Spleen (tissue), 11 donors: ENCODE measurements at regions not wholly inside any gene's neighbourhood (a gene's known extent, or its start where the extent isn't known, plus 50 kb on each side); places are given as distances from the start of the nearest gene placed in this dataset.

Experiments used
- DNase-seq: peaks from one replicate; pipeline ENCODE4 v3.0.0-alpha.2; 2020
- H3K27ac ChIP-seq, 8 donors: fragments of 200-600 bp; sonication (generic) in 7 of 8; 1 replicate in 4 of 8; 2 replicates in 4 of 8; pipeline versions ENCODE4 v1.5.0 to v1.8.0; 2016 to 2021; ENCODE audit warnings: inconsistent platforms in 4 of 8, mild to moderate bottlenecking in 4 of 8, moderate library complexity in 1 of 8
- H3K27me3 ChIP-seq, 7 donors: fragments of 200-600 bp; sonication (generic) in 6 of 7; replicated peaks in 1 of 7; 1 replicate in 4 of 7; 2 replicates in 3 of 7; pipeline versions ENCODE4 v1.5.0 to v1.8.0; 2016 to 2021; ENCODE audit warnings: inconsistent platforms in 3 of 7, mild to moderate bottlenecking in 1 of 7
- H3K36me3 ChIP-seq, 6 donors: fragments of 200-600 bp; sonication (generic) in 5 of 6; 1 replicate in 4 of 6; 2 replicates in 2 of 6; pipeline versions ENCODE4 v1.5.0 to v1.8.0; 2016 to 2021; ENCODE audit warnings: inconsistent platforms in 2 of 6
- H3K4me1 ChIP-seq, 6 donors: fragments of 200-600 bp; sonication (generic) in 5 of 6; 1 replicate in 3 of 6; 2 replicates in 3 of 6; pipeline versions ENCODE4 v1.5.0 to v1.8.0; 2016 to 2021; ENCODE audit warnings: inconsistent platforms in 3 of 6
- H3K4me3 ChIP-seq, 8 donors: fragments of 200-600 bp; sonication (generic) in 7 of 8; 1 replicate in 4 of 8; 2 replicates in 4 of 8; pipeline versions ENCODE4 v1.5.0 to v1.8.0; 2016 to 2021; ENCODE audit warnings: inconsistent platforms in 4 of 8, mild to moderate bottlenecking in 4 of 8, moderate library complexity in 2 of 8
- H3K9me3 ChIP-seq, 8 donors: fragments of 200-600 bp; sonication (generic) in 7 of 8; 1 replicate in 4 of 8; 2 replicates in 4 of 8; pipeline versions ENCODE4 v1.5.0 to v1.8.0; 2016 to 2021; ENCODE audit warnings: inconsistent platforms in 4 of 8
- POLR2A ChIP-seq, 3 donors: fragments of 450-650 bp; IDR thresholded peaks; one replicate each; pipeline ENCODE4 v1.5.1; 2017; ENCODE audit warnings: antibody characterized with exemption in 3 of 3, mild to moderate bottlenecking in 1 of 3
- POLR2AphosphoS5 ChIP-seq, 3 donors: sonication (generic); formaldehyde crosslinking; IDR thresholded peaks; one replicate each; pipeline ENCODE4 v1.5.1; 2017; ENCODE audit warnings: antibody characterized with exemption in 3 of 3
- WGBS, 5 donors: extraction: QIAGEN DNeasy Blood & Tissue Kit in 3 of 5; methylation state at CpG; one replicate each; pipeline versions ENCODE4 v1.1.5 to v1.1.7; 2013 to 2018; 5-methylcytosine and 5-hydroxymethylcytosine counted together
- intact Hi-C: fragments of 100-400 bp; cut with DNase I; formaldehyde crosslinking; loops from one replicate; pipeline ENCODE4 v1.15.0; 2023; ENCODE audit warnings: low total_unique reads
- TF ChIP-seq, protein P1 (sequence below), 11 experiments: fragments of 200-600 bp in 7 of 11; fragments of 450-650 bp in 4 of 11; sonication (generic) in 4 of 11; IDR thresholded peaks in 8 of 11; conservative IDR thresholded peaks in 3 of 11; 1 replicate in 7 of 11; 2 replicates in 4 of 11; pipeline versions ENCODE4 v1.4.0 to v1.8.0; 2016 to 2021; ENCODE audit warnings: antibody characterized with exemption in 11 of 11, inconsistent platforms in 4 of 11, mild to moderate bottlenecking in 1 of 11
- donor health status: healthy with polysubstance abuse.
- donor health status: DM: no; HTN: no; CAD: no; lungs with moderate emphysema.
- donor health status: DM: no; HTN: no; CAD: no.
- donor health status: Bipolar disorder and iron deficiency.
- donor health status: healthy.
- donor health status: DM: no; HTN: no; CAD: no.
- donor health status: DM: yes; HTN: yes; CAD: no.

DNA sequence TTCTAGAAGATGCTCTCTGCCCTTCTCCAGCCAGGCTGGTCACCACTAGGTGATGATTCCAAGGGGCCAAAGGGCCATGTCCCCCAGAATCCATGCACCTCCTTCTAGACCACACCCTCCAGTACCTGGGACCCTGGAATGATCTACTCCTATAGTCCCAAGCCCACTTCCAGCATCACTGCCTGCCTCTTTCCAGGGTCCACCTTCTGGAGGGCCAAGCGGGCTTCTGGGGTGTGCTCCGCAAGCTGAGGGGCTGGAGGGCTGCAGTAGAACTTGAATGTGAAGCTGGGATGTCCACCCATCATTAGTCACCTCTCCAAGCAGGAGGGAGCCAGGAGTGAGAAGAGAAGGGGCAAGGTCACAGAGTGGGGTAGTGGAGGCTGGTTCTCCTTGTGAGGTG lies 234.4 kb upstream of the MYO3A start:
- Histone ChIP-seq H3K27me3 (no peaks in the 10 kb centered on the region), H3K36me3 (no peaks in the 10 kb centered on the region), H3K4me3 (no peak overlapping the region), H3K9me3 (no peaks in the 10 kb centered on the region), H3K27ac (no peak overlapping the region), H3K4me1 (peaks cover 0 to 2% (median 0%) of the 10 kb centered on the region in 6 donors)
- 85 to 100% (median 96%) methylated on average over 2 of the region's 2 CpGs for WGBS, 5 donors
- no peak for DNase-seq
- intact Hi-C loops = no loop called here
- no peak for TF ChIP-seq POLR2A (IDR thresholded peaks at IDR 0.05)

- TF ChIP-seq, protein P1, sequence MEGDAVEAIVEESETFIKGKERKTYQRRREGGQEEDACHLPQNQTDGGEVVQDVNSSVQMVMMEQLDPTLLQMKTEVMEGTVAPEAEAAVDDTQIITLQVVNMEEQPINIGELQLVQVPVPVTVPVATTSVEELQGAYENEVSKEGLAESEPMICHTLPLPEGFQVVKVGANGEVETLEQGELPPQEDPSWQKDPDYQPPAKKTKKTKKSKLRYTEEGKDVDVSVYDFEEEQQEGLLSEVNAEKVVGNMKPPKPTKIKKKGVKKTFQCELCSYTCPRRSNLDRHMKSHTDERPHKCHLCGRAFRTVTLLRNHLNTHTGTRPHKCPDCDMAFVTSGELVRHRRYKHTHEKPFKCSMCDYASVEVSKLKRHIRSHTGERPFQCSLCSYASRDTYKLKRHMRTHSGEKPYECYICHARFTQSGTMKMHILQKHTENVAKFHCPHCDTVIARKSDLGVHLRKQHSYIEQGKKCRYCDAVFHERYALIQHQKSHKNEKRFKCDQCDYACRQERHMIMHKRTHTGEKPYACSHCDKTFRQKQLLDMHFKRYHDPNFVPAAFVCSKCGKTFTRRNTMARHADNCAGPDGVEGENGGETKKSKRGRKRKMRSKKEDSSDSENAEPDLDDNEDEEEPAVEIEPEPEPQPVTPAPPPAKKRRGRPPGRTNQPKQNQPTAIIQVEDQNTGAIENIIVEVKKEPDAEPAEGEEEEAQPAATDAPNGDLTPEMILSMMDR (IDR thresholded peaks at IDR 0.05 in 8 of 11, conservative IDR thresholded peaks at IDR 0.05 in 3 of 11) = no peak
- TF ChIP-seq POLR2A (IDR thresholded peaks at IDR 0.05) (no peak), POLR2AphosphoS5 (IDR thresholded peaks at IDR 0.05) (no peak)
- H3K4me1 ChIP-seq = no peaks in the 10 kb centered on the region
- no peak overlapping the region for H3K4me3 ChIP-seq
- no peaks in the 10 kb centered on the region for H3K27me3 ChIP-seq
- no peaks in the 10 kb centered on the region for H3K9me3 ChIP-seq
- intact Hi-C loops = no loop called here
- 64 to 87% (median 74%) methylated on average over 15 of the region's 15 CpGs for WGBS, 5 donors
- no peak overlapping the region for H3K27ac ChIP-seq
- no peak for DNase-seq
- no peaks in the 10 kb centered on the region for H3K36me3 ChIP-seq
These were observed 232.4 kb upstream of the MYO3A start for GRCh38 chr10:25701652-25702051.

- DNase-seq = no peak
- intact Hi-C loops = no loop called here
- TF ChIP-seq POLR2A (IDR thresholded peaks at IDR 0.05) (no peak), POLR2AphosphoS5 (IDR thresholded peaks at IDR 0.05) (no peak)
- TF ChIP-seq, protein P1 (IDR thresholded peaks at IDR 0.05 in 8 of 11, conservative IDR thresholded peaks at IDR 0.05 in 3 of 11) = no peak
- no peaks in the 10 kb centered on the region for H3K4me1 ChIP-seq
- WGBS, 5 donors = 73 to 82% (median 78%) methylated on average over 6 of the region's 6 CpGs
- no peaks in the 10 kb centered on the region for H3K9me3 ChIP-seq
- H3K27me3 ChIP-seq = no peaks in the 10 kb centered on the region
- H3K27ac ChIP-seq = no peak overlapping the region
- no peak overlapping the region for H3K4me3 ChIP-seq
- H3K36me3 ChIP-seq = no peaks in the 10 kb centered on the region
These were observed 229.4 kb upstream of the MYO3A start for GRCh38 chr10:25704622-25705021.

GRCh38 chr10:25707572-25707971 lies 226.5 kb upstream of the MYO3A start:
- Histone ChIP-seq H3K4me3 (no peak overlapping the region), H3K27ac (no peak overlapping the region), H3K27me3 (no peaks in the 10 kb centered on the region), H3K9me3 (no peaks in the 10 kb centered on the region), H3K4me1 (no peaks in the 10 kb centered on the region), H3K36me3 (no peaks in the 10 kb centered on the region)
- TF ChIP-seq POLR2A (IDR thresholded peaks at IDR 0.05) (no peak), POLR2AphosphoS5 (IDR thresholded peaks at IDR 0.05) (no peak)
- TF ChIP-seq, protein P1 (IDR thresholded peaks at IDR 0.05 in 8 of 11, conservative IDR thresholded peaks at IDR 0.05 in 3 of 11) = no peak
- DNase-seq = no peak
- intact Hi-C loops = no loop called here
- 76 to 89% (median 83%) methylated on average over 4 of the region's 4 CpGs for WGBS, 5 donors
